ELF-1 (cell line): ENCODE measurements at regions not wholly inside any gene's neighbourhood (a gene's known extent, or its start where the extent isn't known, plus 50 kb on each side); places are given as distances from the start of the nearest gene placed in this dataset.
"Not testable (repeated sequence)": the region's sequence is repeated elsewhere in the genome, so short reads cannot be mapped to it uniquely, and the experiment has no call there.

Experiments
- DNase-seq: peaks from one replicate; pipeline ENCODE4 v3.0.0-alpha.2; 2016; ENCODE audit warnings: low read depth, low spot score

GRCh38 chr3:197430934-197431333 lies 124.8 kb downstream of the BDH1 start:
- DNase-seq: no peak

GRCh38 chr3:197430502-197430901 lies 125.3 kb downstream of the BDH1 start:
- DNase-seq: no peak

GRCh38 chr3:197428952-197429351 lies 126.8 kb downstream of the BDH1 start:
- DNase-seq: peak; percentile 42

- peak; percentile 62 for DNase-seq
Observed at GRCh38 chr3:197428117-197428801, 127.5 kb downstream of the BDH1 start.

GRCh38 chr3:197427021-197427420 lies 128.6 kb upstream of the DLG1 start:
- DNase-seq: no peak

- DNase-seq: no peak
Observed at GRCh38 chr3:197426121-197426566, 127.7 kb upstream of the DLG1 start.

GRCh38 chr3:197425485-197426120 lies 127.2 kb upstream of the DLG1 start:
- no peak for DNase-seq

GRCh38 chr3:197424674-197425484 lies 126.5 kb upstream of the DLG1 start:
- no peak for DNase-seq

GRCh38 chr3:197424266-197424665 lies 125.9 kb upstream of the DLG1 start:
- DNase-seq: no peak

GRCh38 chr3:197423376-197423775 lies 125.0 kb upstream of the DLG1 start:
- DNase-seq: no peak

GRCh38 chr3:197422506-197422905 lies 124.1 kb upstream of the DLG1 start:
- no peak for DNase-seq

- DNase-seq: no peak
Observed at GRCh38 chr3:197421021-197421420, 122.6 kb upstream of the DLG1 start.

- no peak for DNase-seq
Observed at GRCh38 chr3:197420566-197420965, 122.2 kb upstream of the DLG1 start.

GRCh38 chr3:197420115-197420514 lies 121.7 kb upstream of the DLG1 start:
- no peak for DNase-seq

GRCh38 chr3:197419696-197420095 lies 121.3 kb upstream of the DLG1 start:
- DNase-seq: no peak

- DNase-seq: peak; percentile 47
Observed at GRCh38 chr3:197417911-197418618, 119.7 kb upstream of the DLG1 start.

- DNase-seq: no peak
Observed at GRCh38 chr3:197417441-197417840, 119.0 kb upstream of the DLG1 start.

- not testable (repeated sequence) for DNase-seq
Observed at GRCh38 chr3:197411899-197412298, 113.5 kb upstream of the DLG1 start.

GRCh38 chr3:197410170-197410569 lies 111.8 kb upstream of the DLG1 start:
- DNase-seq: not testable (repeated sequence)

- DNase-seq: no peak
Observed at GRCh38 chr3:197408177-197408957, 110.0 kb upstream of the DLG1 start.

GRCh38 chr3:197407526-197407925 lies 109.1 kb upstream of the DLG1 start:
- DNase-seq: no peak
